Mesendoderm (in vitro differentiated cells): ENCODE measurements at regions not wholly inside any gene's neighbourhood (a gene's known extent, or its start where the extent isn't known, plus 50 kb on each side); places are given as distances from the start of the nearest gene placed in this dataset.

Experiments used
- DNase-seq: peaks from one replicate; pipeline ENCODE4 v3.0.0; 2013
- H2AK5ac ChIP-seq: 2 replicates; pipeline ENCODE4 v1.6.1; 2013; ENCODE audit warnings: low read length, inconsistent platforms
- H2BK120ac ChIP-seq: 2 replicates; pipeline ENCODE4 v1.6.1; 2013; ENCODE audit warnings: low read depth, mild to moderate bottlenecking, low read length, moderate library complexity, mixed read lengths
- H2BK15ac ChIP-seq: replicated peaks from 2 replicates; pipeline ENCODE4 v1.6.1; 2013; ENCODE audit warnings: low read depth, mild to moderate bottlenecking, moderate library complexity
- H2BK5ac ChIP-seq: 2 replicates; pipeline ENCODE4 v1.6.1; 2013; ENCODE audit warnings: low read length, inconsistent platforms
- H3K18ac ChIP-seq: 2 replicates; pipeline ENCODE4 v1.6.1; 2013; ENCODE audit warnings: mild to moderate bottlenecking, low read length, mixed read lengths
- H3K23ac ChIP-seq: one replicate; pipeline ENCODE4 v1.6.1; 2013; ENCODE audit warnings: low read length
- H3K27ac ChIP-seq: 2 replicates; pipeline ENCODE4 v1.5.1; 2013; ENCODE audit warnings: low read depth, mild to moderate bottlenecking, inconsistent platforms, low read length, moderate library complexity
- H3K27me3 ChIP-seq: 2 replicates; pipeline ENCODE4 v1.6.1; 2013; ENCODE audit warnings: low read length, control low read depth, mild to moderate bottlenecking, inconsistent platforms; ENCODE audit not compliant: insufficient read depth, poor library complexity
- H3K36me3 ChIP-seq: 2 replicates; pipeline ENCODE4 v1.6.1; 2013; ENCODE audit warnings: low read length, inconsistent platforms; ENCODE audit not compliant: control insufficient read depth, insufficient read depth
- H3K4ac ChIP-seq: one replicate; pipeline ENCODE4 v1.6.1; 2013; ENCODE audit warnings: low read depth, mild to moderate bottlenecking, low read length, moderate library complexity
- H3K4me1 ChIP-seq: 2 replicates; pipeline ENCODE4 v1.6.1; 2013; ENCODE audit warnings: low read depth, low read length, inconsistent platforms; ENCODE audit not compliant: control insufficient read depth
- H3K4me2 ChIP-seq: 2 replicates; pipeline ENCODE4 v1.6.1; 2013; ENCODE audit warnings: low read length
- H3K4me3 ChIP-seq: 2 replicates; pipeline ENCODE4 v1.5.1; 2013; ENCODE audit warnings: mild to moderate bottlenecking, low read length
- H3K56ac ChIP-seq: one replicate; pipeline ENCODE4 v1.6.1; 2013; ENCODE audit warnings: low read length
- H3K79me1 ChIP-seq: 2 replicates; pipeline ENCODE4 v1.6.1; 2013; ENCODE audit warnings: low read length, inconsistent platforms
- H3K79me2 ChIP-seq: 2 replicates; pipeline ENCODE4 v1.6.1; 2013; ENCODE audit warnings: mild to moderate bottlenecking, low read length; ENCODE audit not compliant: control insufficient read depth, insufficient read depth
- H3K9ac ChIP-seq: 2 replicates; pipeline ENCODE4 v1.6.1; 2013; ENCODE audit warnings: low read length, inconsistent platforms
- H4K5ac ChIP-seq: one replicate; pipeline ENCODE4 v1.6.1; 2013; ENCODE audit warnings: low read length
- H4K8ac ChIP-seq: one replicate; pipeline ENCODE4 v1.6.1; 2013; ENCODE audit warnings: low read depth, mild to moderate bottlenecking, control low read depth, low read length, moderate library complexity
- WGBS: extraction: QIAGEN DNeasy Blood & Tissue Kit; methylation state at CpG from one replicate; pipeline ENCODE4 v1.1.7; 2013; ENCODE audit warnings: low lambda C conversion rate, missing lambda C conversion rate; ENCODE audit not compliant: insufficient coverage; ENCODE audit errors: extremely low coverage; 5-methylcytosine and 5-hydroxymethylcytosine counted together

DNA sequence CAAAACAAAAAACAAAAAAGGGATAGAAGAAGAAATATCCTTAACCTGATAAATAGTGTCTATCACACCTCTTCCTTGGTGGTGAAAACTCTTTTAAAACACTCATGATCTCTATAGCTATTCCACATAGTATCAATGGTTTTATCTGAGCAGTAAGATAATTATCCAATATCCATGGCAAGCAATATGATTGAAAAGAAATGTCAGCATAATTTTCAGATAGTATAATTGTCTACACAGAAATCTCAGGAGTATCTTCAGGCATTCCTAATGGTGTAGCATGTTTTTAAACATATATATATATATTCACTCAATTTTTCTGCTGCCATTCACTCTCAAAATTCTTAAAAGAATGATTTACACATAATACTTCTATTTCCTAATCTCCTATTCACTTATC is 938.0 kb upstream of the SLC35B3 start:
- Histone ChIP-seq H3K27me3 (no peaks in the 10 kb centered on the region), H2BK120ac (no peak overlapping the region), H3K4me1 (no peaks in the 10 kb centered on the region), H3K23ac (no peak overlapping the region), H3K4me3 (no peak overlapping the region), H3K36me3 (no peaks in the 10 kb centered on the region), H3K79me2 (no peaks in the 10 kb centered on the region), H3K56ac (no peak overlapping the region), H4K5ac (no peak overlapping the region), H4K8ac (no peak overlapping the region), H3K4me2 (no peak overlapping the region), H3K4ac (no peak overlapping the region), H3K27ac (no peak overlapping the region), H3K9ac (no peak overlapping the region), H2BK5ac (no peak overlapping the region), H2AK5ac (no peak overlapping the region), H3K79me1 (no peaks in the 10 kb centered on the region), H3K18ac (no peak overlapping the region), H2BK15ac (no peak overlapping the region)
- DNase-seq = no peak

DNA sequence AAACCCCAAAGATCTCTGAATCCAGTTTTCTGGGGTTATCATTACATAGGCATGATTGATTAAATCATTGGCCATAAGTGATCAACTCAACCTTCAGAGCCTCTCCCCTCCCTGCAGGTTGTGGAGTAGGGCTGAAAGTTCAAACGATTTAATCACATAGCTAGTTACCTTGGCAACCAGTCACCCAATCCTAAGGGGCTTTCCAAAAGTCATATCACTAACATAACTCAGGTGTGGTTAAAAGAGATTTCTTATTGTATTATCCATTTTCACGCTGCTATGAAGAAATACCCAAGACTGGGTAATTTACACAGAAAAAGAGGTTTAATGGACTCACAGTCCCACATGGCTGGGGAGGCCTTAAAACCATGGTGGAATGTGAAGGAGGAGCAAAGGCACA is 935.1 kb upstream of the SLC35B3 start:
- no peaks in the 10 kb centered on the region for H3K27me3 ChIP-seq
- no peak for DNase-seq
- no peak overlapping the region for H3K56ac ChIP-seq
- no peak overlapping the region for H3K27ac ChIP-seq
- H4K8ac ChIP-seq = no peak overlapping the region
- H3K18ac ChIP-seq = no peak overlapping the region
- H3K4me1 ChIP-seq = no peaks in the 10 kb centered on the region
- no peak overlapping the region for H2BK120ac ChIP-seq
- H3K9ac ChIP-seq = no peak overlapping the region
- H3K4me2 ChIP-seq = no peak overlapping the region
- H4K5ac ChIP-seq = no peak overlapping the region
- no peak overlapping the region for H2BK15ac ChIP-seq
- no peak overlapping the region for H3K4me3 ChIP-seq
- WGBS = no CpG with 5 or more reads among the region's 2 CpGs
- H3K36me3 ChIP-seq = no peaks in the 10 kb centered on the region
- H3K79me2 ChIP-seq = no peaks in the 10 kb centered on the region
- H2BK5ac ChIP-seq = no peak overlapping the region
- H2AK5ac ChIP-seq = no peak overlapping the region
- H3K79me1 ChIP-seq = no peaks in the 10 kb centered on the region
- H3K23ac ChIP-seq = no peak overlapping the region
- no peak overlapping the region for H3K4ac ChIP-seq

DNA sequence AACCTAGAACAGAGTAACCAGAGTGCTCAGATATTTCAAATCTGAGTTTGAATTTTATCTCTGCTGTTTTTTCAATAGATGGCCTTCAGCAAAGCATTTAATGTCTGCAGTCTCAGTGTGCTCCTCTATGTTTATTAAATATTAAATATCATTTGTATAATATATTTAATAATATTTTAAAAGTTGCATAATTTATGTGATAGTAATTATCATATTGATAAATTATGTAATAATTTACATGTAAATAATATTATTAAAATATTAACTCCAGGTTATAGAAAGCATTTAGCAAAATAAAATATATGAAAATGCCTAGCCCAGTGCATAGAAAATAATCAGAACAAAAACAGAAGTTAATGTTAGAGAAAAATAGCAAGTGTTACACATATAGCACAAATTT is 930.0 kb upstream of the SLC35B3 start:
- H2BK120ac ChIP-seq = no peak overlapping the region
- H3K18ac ChIP-seq = no peak overlapping the region
- H3K9ac ChIP-seq = no peak overlapping the region
- H3K79me1 ChIP-seq = no peaks in the 10 kb centered on the region
- no peak overlapping the region for H2AK5ac ChIP-seq
- no peak overlapping the region for H3K56ac ChIP-seq
- H3K27me3 ChIP-seq = no peaks in the 10 kb centered on the region
- H2BK5ac ChIP-seq = no peak overlapping the region
- no peak overlapping the region for H3K23ac ChIP-seq
- H4K8ac ChIP-seq = no peak overlapping the region
- no peak overlapping the region for H3K27ac ChIP-seq
- H4K5ac ChIP-seq = no peak overlapping the region
- H2BK15ac ChIP-seq = no peak overlapping the region
- no peak overlapping the region for H3K4me3 ChIP-seq
- no peak overlapping the region for H3K4ac ChIP-seq
- H3K4me1 ChIP-seq = no peaks in the 10 kb centered on the region
- no peak for DNase-seq
- H3K79me2 ChIP-seq = no peaks in the 10 kb centered on the region
- H3K4me2 ChIP-seq = no peak overlapping the region
- no peaks in the 10 kb centered on the region for H3K36me3 ChIP-seq

DNA sequence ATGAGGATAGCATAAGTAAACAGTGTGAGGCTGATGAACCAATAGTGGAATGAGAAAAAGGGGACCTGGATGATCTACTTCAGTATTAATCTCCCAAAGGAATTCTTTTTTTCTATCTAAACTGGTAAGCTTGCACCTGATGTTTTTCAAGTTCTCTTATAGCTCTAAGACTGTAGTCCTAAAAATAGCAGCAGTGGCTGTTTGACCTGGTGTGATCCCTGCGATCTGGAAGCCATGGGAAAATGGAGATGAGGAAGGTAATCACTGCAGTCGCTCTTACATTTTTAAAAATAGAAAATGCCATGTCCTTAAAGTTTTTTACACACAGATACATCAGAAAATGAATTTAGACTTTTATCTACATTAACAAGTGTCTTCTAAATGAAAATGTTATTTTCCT is 926.4 kb upstream of the SLC35B3 start:
- Histone ChIP-seq H3K56ac (no peak overlapping the region), H3K4me2 (no peak overlapping the region), H2BK120ac (no peak overlapping the region), H3K9ac (no peak overlapping the region), H3K4me3 (no peak overlapping the region), H3K23ac (no peak overlapping the region), H3K79me1 (no peaks in the 10 kb centered on the region), H3K79me2 (no peaks in the 10 kb centered on the region), H3K27ac (no peak overlapping the region), H3K27me3 (no peaks in the 10 kb centered on the region), H3K18ac (no peak overlapping the region), H2AK5ac (no peak overlapping the region), H4K5ac (no peak overlapping the region), H2BK5ac (no peak overlapping the region), H3K4ac (no peak overlapping the region), H2BK15ac (no peak overlapping the region), H3K36me3 (no peaks in the 10 kb centered on the region), H4K8ac (no peak overlapping the region), H3K4me1 (no peaks in the 10 kb centered on the region)
- no CpG with 5 or more reads among the region's 2 CpGs for WGBS
- no peak for DNase-seq

DNA sequence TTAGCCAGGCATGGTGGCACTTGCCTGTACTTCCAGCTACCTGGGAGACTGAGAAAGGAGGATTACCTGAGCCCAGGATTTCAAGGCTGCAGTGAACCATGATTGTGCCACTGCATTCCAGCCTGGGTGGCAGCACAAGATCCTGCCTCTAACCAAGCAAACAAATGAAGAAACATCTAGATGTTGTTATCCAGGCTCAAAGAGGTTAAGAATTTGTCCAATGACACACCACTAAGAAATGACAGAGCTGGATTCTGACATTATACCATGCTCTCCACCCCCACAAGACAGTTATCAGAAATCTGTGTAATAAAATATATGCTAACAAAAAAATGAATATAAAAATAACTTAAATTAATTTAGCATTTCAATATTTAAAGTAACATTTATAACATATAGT is 925.5 kb upstream of the SLC35B3 start:
- H4K8ac ChIP-seq = no peak overlapping the region
- H4K5ac ChIP-seq = no peak overlapping the region
- H3K23ac ChIP-seq = no peak overlapping the region
- no peaks in the 10 kb centered on the region for H3K4me1 ChIP-seq
- H3K79me1 ChIP-seq = no peaks in the 10 kb centered on the region
- H3K79me2 ChIP-seq = no peaks in the 10 kb centered on the region
- H3K9ac ChIP-seq = no peak overlapping the region
- no peak overlapping the region for H2BK5ac ChIP-seq
- no peaks in the 10 kb centered on the region for H3K36me3 ChIP-seq
- no peak overlapping the region for H2BK120ac ChIP-seq
- no peak overlapping the region for H2BK15ac ChIP-seq
- H3K18ac ChIP-seq = no peak overlapping the region
- H2AK5ac ChIP-seq = no peak overlapping the region
- no peak overlapping the region for H3K4me2 ChIP-seq
- no peaks in the 10 kb centered on the region for H3K27me3 ChIP-seq
- no peak overlapping the region for H3K56ac ChIP-seq
- H3K4ac ChIP-seq = no peak overlapping the region
- H3K4me3 ChIP-seq = no peak overlapping the region
- no peak overlapping the region for H3K27ac ChIP-seq
- DNase-seq = no peak

DNA sequence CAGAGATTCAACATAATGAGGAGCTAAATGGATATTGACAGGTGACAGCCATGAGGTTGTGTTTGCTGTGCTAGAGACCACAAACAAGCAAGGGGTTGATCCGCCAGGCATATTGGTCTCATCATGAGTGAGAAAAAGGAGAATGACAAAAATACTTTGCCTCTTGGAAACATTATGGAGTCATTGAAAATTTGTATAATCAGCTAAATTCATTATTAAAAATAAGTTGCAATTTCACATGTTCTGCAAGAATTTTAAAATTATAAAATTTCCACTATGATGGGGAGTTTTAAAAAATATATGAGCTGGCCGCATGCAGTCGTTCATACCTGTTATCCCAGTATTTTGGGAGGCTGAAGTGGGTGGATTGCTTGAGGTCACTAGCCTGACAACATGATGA is 912.3 kb upstream of the SLC35B3 start:
- Histone ChIP-seq H3K4me3 (no peak overlapping the region), H2AK5ac (no peak overlapping the region), H2BK5ac (no peak overlapping the region), H3K4me1 (no peaks in the 10 kb centered on the region), H3K79me2 (no peaks in the 10 kb centered on the region), H3K56ac (no peak overlapping the region), H3K27ac (no peak overlapping the region), H3K79me1 (no peaks in the 10 kb centered on the region), H3K4me2 (no peak overlapping the region), H3K9ac (no peak overlapping the region), H2BK120ac (no peak overlapping the region), H3K36me3 (no peaks in the 10 kb centered on the region), H2BK15ac (no peak overlapping the region), H4K5ac (no peak overlapping the region), H3K27me3 (no peaks in the 10 kb centered on the region), H3K4ac (no peak overlapping the region), H3K23ac (no peak overlapping the region), H3K18ac (no peak overlapping the region), H4K8ac (no peak overlapping the region)
- no CpG with 5 or more reads among the region's 3 CpGs for WGBS
- no peak for DNase-seq
